GM18517 (cell line): ENCODE measurements at regions not wholly inside any gene's neighbourhood (a gene's known extent, or its start where the extent isn't known, plus 50 kb on each side); places are given as distances from the start of the nearest gene placed in this dataset.
"Not testable (repeated sequence)": the region's sequence is repeated elsewhere in the genome, so short reads cannot be mapped to it uniquely, and the experiment has no call there.

Source experiments
- ATAC-seq: cut with Tn5 transposase; IDR thresholded peaks from one replicate; pipeline ENCODE4 v1.9.1; 2021; ENCODE audit warnings: mild to moderate bottlenecking, moderate library complexity; ENCODE audit not compliant: unreplicated experiment

DNA sequence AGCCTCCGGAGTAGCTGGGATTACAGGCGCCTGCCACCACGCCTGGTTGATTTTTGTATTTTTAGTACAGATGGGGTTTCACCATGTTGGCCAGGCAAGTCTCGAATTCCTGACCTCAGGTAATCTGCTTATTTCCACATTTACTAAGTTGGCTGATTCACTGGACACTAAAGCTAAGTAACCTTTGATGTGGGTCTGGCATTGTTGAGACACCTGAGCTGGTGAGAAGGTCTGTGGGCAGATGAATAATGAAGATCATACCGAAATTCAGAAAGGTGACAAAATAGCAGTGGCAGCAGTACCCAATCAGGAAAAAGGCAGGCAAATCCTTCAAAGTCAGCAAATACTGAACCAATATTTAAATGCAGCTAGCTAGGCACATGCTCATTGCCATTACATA lies 210.6 kb upstream of the ZNF608 start:
- ATAC-seq, result no peak

DNA sequence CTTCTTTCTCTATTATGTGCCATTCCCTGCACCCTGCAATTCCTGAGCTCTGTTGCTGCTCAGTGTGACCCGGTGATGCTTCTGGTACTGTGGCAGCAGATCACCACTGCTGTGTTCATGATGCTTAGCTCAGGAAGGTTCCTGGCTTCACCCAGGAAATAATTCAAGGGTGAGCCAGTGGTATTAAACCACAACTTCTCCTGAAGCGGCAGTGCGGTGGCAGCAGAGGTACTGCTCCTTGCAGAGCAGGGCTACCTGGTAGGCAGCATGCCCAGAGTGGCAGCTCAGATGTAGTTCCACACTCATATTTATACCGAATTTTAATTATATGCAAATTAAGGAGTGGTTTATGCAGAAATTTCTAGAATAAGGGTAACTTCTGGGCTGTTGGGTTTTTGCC lies 213.8 kb upstream of the ZNF608 start:
- no peak for ATAC-seq

DNA sequence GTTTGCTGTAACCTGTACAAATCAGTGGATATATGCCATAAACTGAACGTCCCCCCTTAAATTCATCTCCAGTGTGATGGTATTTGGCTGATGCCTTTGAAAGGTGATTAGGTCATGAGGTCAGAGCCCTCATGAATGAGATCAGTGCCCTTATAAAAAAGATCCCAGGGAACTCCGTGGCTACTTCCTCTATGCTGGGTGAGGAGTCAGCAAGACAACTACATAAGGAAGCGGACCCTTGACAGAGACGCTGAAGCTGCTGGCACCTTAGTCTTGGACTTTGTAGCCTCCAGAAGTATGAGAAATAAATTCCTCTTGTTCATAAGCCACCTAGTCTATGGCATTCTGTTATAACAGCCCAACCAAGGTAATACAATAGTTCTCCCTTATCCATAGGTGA lies 215.1 kb upstream of the ZNF608 start:
- no peak for ATAC-seq

GRCh38 chr5:124962111-124962510 lies 215.7 kb upstream of the ZNF608 start:
- ATAC-seq, result no peak

GRCh38 chr5:124962735-124963134 lies 216.3 kb upstream of the ZNF608 start:
- no peak for ATAC-seq

GRCh38 chr5:124963236-124963919 lies 216.9 kb upstream of the ZNF608 start:
- ATAC-seq, result no peak

DNA sequence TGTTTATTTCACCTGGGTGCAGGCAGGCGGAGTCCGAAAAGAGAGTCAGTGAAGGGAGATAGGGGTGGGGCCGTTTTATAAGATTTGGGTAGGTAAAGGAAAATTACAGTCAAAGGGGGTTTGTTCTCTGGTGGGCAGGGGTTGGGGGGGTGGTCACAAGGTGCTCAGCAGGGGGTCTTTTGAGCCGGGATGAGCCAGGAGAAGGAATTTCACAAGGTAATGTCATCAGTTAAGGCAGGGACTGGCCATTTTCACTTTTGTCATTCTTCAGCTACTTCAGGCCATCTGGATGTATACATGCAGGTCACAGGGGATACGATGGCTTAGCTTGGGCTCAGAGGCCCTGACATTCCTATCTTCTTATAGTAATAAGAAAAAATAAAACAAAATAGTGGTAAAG lies 220.3 kb upstream of the ZNF608 start:
- ATAC-seq, result not testable (repeated sequence)

- ATAC-seq, result not testable (repeated sequence)
Measured at GRCh38 chr5:124970381-124970780, 223.9 kb upstream of the ZNF608 start.

DNA sequence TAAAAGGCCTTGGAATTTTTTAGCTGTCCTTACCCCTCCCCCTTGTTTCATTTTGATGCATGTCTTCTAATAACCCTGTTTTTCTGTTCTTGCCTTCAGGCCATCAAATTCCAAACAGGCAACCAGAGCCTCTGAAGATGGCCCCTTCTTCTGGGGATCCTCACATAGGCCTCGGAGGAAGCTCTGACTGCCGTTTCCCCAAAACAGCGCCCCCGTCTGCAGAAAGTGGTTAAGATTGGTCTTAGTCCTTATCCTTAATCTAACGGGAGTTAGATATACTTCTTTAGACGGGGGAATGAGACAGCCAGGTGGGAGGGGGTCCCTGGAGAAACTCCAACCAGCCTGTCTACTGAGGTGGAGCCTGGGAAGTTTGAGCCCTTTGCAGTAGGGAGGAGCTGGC lies 226.3 kb upstream of the ZNF608 start:
- no peak for ATAC-seq

- no peak for ATAC-seq
Measured at GRCh38 chr5:124973661-124974060, 227.2 kb upstream of the ZNF608 start.

DNA sequence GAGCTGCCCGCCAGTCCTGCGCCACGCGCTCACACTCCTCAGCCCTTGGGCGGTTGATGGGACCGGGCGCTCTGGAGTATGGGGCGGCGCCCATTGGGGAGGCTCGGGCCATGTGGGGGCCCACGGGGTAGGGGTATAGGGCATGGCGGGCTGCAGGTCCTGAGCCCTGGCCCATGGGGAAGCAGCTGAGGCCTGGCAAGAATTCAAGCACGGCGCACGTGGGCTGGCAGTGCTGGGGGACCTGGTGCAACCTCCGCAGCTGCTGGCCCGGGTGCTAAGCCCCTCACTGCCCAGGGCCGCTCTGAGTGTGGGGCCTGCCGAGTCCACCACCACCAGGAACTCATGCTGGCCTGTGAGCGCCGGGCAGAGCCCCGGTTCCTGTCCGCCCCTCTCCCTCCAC lies 229.6 kb upstream of the ZNF608 start:
- no peak for ATAC-seq

DNA sequence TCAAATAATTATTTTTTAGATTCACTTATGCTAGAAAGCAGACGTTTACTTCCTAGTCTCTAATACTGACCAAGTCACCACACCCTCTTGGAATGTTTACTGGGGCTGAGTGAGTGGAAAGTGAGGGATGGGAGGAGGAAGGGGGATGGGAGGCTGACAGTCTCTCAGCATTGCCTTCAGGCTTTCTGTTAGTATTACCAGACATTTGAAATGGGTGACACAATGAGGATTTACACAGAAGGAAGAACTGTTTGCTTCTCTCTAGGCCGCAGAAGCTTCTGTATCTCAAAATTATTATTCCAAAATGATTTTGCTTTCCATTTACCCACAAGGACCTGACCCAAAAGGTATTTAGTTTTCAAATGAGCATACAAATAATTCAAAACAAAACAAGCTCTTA lies 232.8 kb upstream of the ZNF608 start:
- no peak for ATAC-seq

DNA sequence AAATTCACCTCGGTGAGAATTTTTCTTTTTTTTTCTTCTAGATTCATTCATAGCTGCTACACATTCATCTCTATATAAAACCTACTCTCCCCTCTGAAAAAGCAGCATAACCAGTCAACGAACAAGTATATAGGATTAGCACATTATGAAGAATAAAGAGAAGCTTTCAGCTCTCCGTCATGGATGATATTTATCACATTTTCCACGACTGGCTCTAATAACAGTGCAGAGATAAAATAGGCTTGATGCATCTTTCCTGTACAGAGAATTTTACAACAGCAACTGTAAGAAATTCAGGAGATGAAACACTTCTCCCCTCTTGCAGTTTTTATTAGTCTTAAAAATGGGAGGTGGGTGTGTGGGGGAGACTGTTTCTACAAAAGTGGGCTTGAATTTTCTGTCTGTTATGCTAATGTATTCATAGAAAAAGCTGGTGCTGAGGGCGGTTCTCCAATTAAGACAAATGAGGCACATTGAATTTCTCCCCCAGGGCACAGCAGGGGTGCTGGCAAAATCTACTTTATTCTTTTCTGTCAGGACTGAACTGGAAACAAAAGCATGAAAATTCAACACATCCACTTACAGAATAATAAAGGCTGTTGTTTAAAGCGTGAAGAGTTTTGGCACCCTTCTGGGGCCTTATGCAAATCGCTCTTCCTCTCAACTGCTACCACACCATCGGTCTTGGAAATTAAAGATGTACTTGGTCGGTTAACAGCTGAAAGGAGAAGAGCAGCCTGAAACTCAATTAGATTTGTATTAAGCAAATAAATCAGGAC lies 233.9 kb upstream of the ZNF608 start:
- peak; percentile 89 for ATAC-seq

DNA sequence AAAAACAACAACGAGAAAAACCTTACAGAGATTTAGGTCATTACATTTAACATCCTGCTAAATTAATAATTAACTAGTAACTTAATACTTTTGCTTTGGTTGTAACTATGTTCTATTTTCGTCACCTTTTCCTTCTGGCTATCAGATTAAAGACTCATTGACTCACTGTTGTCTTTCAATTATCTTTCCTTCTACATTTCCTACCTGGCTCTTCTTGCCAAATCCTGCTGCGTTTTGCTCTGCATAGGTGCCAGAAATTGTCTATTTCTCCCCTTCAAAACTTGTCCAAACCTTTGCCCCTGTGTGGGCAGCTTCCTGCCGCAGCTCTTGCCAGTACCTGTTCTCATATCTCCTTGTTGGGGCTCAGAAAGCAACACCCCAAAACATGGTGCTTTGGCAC lies 235.5 kb upstream of the ZNF608 start:
- no peak for ATAC-seq

DNA sequence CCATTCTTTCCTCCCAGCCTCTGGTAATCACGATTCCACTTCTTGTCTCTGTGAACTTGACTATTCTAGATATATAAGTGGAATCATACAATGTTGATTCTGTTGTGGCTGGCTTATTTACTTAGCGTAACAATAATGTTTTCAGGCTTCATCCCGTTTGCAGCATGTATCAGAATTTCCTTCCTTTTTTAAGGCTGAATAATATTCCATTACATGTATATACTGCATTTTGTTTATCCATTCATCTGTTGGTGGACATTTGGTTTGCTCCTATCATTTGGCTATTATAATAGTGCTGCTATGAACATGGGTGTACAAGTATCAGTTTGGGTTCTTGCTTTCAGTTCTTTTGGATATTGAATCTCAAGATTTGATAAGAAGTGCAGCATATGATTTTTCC lies 239.7 kb upstream of the ZNF608 start:
- ATAC-seq, result no peak

- no peak for ATAC-seq
Measured at GRCh38 chr5:124986667-124987066, 240.2 kb upstream of the ZNF608 start.

GRCh38 chr5:124987786-124988185 lies 241.3 kb upstream of the ZNF608 start:
- not testable (repeated sequence) for ATAC-seq

GRCh38 chr5:124990723-124991122 lies 244.3 kb upstream of the ZNF608 start:
- no peak for ATAC-seq

- ATAC-seq, result no peak
Measured at GRCh38 chr5:124995421-124995820, 249.0 kb upstream of the ZNF608 start.

GRCh38 chr5:124996023-124996763 lies 249.8 kb upstream of the ZNF608 start:
- no peak for ATAC-seq

DNA sequence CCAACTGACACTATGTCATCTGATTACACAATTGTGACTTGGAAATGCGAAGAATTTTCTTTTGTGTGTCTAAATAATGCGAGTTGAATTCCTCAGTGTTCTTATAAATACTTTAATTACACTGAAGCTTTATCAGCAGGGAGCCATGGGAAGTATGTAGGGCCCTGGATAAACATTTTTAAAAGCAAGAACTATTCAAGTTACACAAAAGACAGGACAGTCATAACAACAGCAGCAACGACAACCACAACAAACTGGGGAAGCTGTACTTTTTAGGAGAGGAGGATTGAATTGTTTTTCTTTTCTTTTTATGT lies 250.3 kb upstream of the ZNF608 start:
- no peak for ATAC-seq
